RWPE1 (cell line): ENCODE measurements at regions not wholly inside any gene's neighbourhood (a gene's known extent, or its start where the extent isn't known, plus 50 kb on each side); places are given as distances from the start of the nearest gene placed in this dataset.

ENCODE experiments used
- CTCF ChIA-PET: fragments of 350-600 bp; sonication (Branson Sonifier 250); formaldehyde crosslinking; extraction: SDS; loops from one replicate; lab custom pipeline; 2021; lab: Yijun Ruan, JAX
- POLR2A ChIA-PET: fragments of 400-600 bp; formaldehyde crosslinking; extraction: SDS; loops from one replicate; lab custom pipeline; 2020; ENCODE audit warnings: antibody characterized with exemption; ENCODE audit not compliant: low non-redundant PET; lab: Yijun Ruan, JAX
- DNase-seq: peaks from one replicate; pipeline ENCODE4 v3.0.0; 2012; ENCODE audit warnings: low spot score
- H3K27ac ChIP-seq: fragments of 450-650 bp; 2 replicates; pipeline ENCODE4 v1.5.1; 2017
- TF ChIP-seq, protein P1 (sequence below): fragments of 450-650 bp; conservative IDR thresholded peaks from 2 replicates; pipeline ENCODE4 v1.5.1; 2017; ENCODE audit warnings: low read depth, mild to moderate bottlenecking

GRCh38 chr14:98165976-98166375, 1106.0 kb downstream of the BCL11B start:
- CTCF ChIA-PET, result no interaction called here
- DNase-seq, result no peak
- no peak overlapping the region for H3K27ac ChIP-seq
- TF ChIP-seq, protein P1, sequence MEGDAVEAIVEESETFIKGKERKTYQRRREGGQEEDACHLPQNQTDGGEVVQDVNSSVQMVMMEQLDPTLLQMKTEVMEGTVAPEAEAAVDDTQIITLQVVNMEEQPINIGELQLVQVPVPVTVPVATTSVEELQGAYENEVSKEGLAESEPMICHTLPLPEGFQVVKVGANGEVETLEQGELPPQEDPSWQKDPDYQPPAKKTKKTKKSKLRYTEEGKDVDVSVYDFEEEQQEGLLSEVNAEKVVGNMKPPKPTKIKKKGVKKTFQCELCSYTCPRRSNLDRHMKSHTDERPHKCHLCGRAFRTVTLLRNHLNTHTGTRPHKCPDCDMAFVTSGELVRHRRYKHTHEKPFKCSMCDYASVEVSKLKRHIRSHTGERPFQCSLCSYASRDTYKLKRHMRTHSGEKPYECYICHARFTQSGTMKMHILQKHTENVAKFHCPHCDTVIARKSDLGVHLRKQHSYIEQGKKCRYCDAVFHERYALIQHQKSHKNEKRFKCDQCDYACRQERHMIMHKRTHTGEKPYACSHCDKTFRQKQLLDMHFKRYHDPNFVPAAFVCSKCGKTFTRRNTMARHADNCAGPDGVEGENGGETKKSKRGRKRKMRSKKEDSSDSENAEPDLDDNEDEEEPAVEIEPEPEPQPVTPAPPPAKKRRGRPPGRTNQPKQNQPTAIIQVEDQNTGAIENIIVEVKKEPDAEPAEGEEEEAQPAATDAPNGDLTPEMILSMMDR, result no peak
- POLR2A ChIA-PET, result no interaction called here

DNA sequence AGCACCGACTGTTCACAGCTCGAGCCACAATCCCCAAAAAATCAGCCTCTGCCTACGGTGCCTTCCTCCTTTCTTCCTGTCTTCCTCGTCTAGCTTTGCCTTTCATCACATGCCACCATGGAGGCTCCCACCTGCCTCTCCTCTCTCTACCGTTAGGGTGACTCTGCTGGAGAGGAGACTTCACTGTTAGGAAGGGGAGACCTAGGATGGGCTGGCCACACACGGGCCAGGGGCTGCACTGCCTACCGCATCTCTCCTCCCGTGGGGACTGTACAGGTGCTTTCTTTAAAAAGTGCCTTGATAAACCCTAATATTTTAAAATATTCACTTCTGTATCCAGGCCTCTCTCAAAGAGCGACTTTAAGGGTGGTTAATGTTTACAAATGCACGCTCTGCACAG, 1104.7 kb downstream of the BCL11B start:
- TF ChIP-seq, protein P1, result no peak
- ChIA-PET CTCF (no interaction called here), POLR2A (no interaction called here)
- no peak for DNase-seq
- H3K27ac ChIP-seq, result no peak overlapping the region

- TF ChIP-seq, protein P1, result no peak
Measured at GRCh38 chr14:98167705-98168104, 1104.3 kb downstream of the BCL11B start.

DNA sequence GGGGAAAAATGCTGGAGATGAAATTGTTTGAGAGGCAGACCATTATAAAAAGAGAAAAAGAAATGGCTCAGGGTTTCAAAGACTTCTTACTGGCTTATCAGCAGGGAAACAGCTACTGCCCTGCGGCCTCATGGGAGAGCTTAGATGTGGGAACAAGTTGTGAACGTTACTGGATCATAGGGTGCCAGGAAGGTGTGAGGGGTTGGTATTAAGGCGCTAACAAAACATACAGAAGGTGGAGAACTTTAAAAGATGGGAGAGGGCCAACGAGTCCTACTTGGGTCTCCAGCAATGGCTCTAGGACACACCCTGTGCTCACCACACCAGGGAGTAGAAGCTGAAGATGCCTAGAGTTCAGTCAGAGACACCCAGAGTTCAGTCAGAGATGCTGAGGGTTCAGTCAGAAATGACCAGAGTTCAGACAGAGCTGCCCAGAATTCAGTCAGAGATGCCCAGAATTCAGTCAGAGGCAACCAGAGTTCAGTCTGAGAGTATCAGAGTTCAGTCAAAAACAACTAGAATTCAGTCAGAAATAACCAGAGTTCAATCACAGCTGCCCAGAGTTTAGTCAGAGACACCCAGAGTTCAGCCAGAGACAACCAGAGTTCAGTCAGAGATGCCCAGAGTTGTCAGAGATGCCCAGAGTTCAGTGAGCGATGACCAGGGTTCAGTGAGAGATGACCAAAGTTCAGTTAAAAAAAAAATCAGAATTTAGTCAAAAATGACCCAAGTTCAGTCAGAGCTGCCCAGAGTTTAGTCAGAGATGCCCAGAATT, 1103.6 kb downstream of the BCL11B start:
- no peak overlapping the region for H3K27ac ChIP-seq
- TF ChIP-seq, protein P1, result no peak
- no peak for DNase-seq
- CTCF ChIA-PET, result interaction anchor here (0.7 to 1.2 kb wide), 2 partner anchors 68 to 277 kb away, joined by 5 to 6 read pairs; no protein-coding TSS in a partner anchor
- POLR2A ChIA-PET, result no interaction called here

More at GRCh38 chr14:98167705-98168104, 1104.3 kb downstream of the BCL11B start:
- POLR2A ChIA-PET, result no interaction called here
- CTCF ChIA-PET, result interaction anchor here (0.7 kb wide), 1 partner anchor 68 kb away, joined by 5 read pairs; no protein-coding TSS in a partner anchor
- H3K27ac ChIP-seq, result no peak overlapping the region
- no peak for DNase-seq

- ChIA-PET POLR2A (no interaction called here), CTCF (interaction anchor here (1.2 kb wide), 1 partner anchor 277 kb away, joined by 6 read pairs; no protein-coding TSS in a partner anchor)
- TF ChIP-seq, protein P1, result no peak
- no peak overlapping the region for H3K27ac ChIP-seq
- no peak for DNase-seq
Measured at GRCh38 chr14:98169170-98169587, 1102.8 kb downstream of the BCL11B start.

DNA sequence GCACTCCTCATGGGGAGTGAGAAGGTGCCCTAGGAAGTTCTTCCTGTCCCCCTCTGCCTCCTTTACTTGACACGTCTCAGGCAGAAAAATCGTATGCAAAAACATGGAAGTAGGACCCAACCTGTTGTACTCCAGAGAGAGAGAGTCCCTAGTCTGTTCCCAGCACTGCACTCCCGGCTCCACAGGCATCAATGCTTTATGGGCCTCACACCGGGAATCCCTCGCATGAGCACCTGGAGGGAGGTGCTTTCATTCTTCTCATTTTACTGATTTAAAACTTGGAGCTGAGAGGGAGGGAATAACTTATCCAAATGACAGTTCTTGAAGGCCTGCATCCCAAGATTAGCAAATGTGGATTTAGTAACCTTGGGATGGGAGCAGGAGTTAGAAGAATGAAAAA, 1101.4 kb downstream of the BCL11B start:
- DNase-seq, result no peak
- TF ChIP-seq, protein P1, result no peak
- ChIA-PET CTCF (interaction anchor here (0.7 kb wide), 1 partner anchor 200 kb away, joined by 3 read pairs; no protein-coding TSS in a partner anchor), POLR2A (no interaction called here)
- no peak overlapping the region for H3K27ac ChIP-seq
